PC-9 (cell line): ENCODE measurements at regions not wholly inside any gene's neighbourhood (a gene's known extent, or its start where the extent isn't known, plus 50 kb on each side); places are given as distances from the start of the nearest gene placed in this dataset.

ENCODE experiments used
- EZH2 ChIP-seq: fragments of 200-600 bp; sonication (generic); IDR thresholded peaks from 2 replicates; pipeline ENCODE4 v1.8.0; 2017; ENCODE audit warnings: antibody characterized with exemption, low read depth
- TF ChIP-seq, protein P1 (sequence below): fragments of 200-600 bp; sonication (generic); conservative IDR thresholded peaks from 2 replicates; pipeline ENCODE4 v1.6.1; 2017; ENCODE audit warnings: mixed run types, antibody characterized with exemption, mild to moderate bottlenecking, moderate library complexity

DNA sequence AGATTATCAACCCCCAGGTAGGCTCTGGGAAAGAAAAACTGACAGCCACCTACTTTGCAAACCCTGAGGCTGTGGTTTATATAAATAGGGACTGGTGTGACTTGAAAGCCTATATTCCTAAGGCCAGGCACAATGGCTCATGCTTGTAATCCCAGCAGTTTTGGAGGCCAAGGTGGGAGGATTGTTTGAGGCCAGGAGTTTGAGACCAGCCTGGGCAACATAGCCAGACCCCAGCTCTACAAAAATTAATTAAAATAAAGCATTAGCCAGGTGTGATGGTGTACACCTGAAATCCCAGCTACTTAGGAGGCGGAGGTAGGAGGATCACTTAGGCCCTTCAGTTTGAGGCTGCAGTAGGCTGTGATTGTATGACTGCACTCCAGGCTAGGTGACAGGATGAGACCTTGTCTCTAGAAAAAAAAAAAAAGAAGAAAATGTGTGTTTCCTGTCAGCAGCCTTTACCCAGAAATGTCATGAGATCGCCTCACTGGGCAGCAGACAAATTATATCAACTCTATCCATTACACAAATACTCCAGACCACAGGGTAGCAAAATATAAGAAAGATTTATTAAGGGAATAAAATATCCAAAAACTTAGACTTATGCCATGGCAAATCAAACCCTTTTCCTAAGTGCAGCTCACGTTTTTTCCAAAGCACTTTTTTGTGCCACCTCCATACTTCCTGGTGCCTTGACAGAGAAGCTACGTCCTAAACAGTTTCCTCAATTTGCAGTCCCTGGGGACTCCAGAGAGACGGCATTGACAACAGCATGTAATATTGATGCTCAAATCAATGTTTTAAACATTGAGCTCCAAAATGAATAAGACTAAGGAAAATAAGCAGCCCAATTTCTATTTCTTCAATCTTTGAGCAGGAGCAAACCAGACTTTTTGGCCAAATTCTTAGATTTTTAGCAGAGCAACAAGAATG, 190.8 kb upstream of the NDUFV2 start:
- TF ChIP-seq, protein P1, sequence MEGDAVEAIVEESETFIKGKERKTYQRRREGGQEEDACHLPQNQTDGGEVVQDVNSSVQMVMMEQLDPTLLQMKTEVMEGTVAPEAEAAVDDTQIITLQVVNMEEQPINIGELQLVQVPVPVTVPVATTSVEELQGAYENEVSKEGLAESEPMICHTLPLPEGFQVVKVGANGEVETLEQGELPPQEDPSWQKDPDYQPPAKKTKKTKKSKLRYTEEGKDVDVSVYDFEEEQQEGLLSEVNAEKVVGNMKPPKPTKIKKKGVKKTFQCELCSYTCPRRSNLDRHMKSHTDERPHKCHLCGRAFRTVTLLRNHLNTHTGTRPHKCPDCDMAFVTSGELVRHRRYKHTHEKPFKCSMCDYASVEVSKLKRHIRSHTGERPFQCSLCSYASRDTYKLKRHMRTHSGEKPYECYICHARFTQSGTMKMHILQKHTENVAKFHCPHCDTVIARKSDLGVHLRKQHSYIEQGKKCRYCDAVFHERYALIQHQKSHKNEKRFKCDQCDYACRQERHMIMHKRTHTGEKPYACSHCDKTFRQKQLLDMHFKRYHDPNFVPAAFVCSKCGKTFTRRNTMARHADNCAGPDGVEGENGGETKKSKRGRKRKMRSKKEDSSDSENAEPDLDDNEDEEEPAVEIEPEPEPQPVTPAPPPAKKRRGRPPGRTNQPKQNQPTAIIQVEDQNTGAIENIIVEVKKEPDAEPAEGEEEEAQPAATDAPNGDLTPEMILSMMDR: no peak
- TF ChIP-seq EZH2: no peak
